Hepatocyte (in vitro differentiated cells): ENCODE measurements at regions not wholly inside any gene's neighbourhood (a gene's known extent, or its start where the extent isn't known, plus 50 kb on each side); places are given as distances from the start of the nearest gene placed in this dataset.

Experiments used
- CTCF ChIP-seq: fragments of 200-600 bp; sonication (generic); IDR thresholded peaks from 2 replicates; pipeline ENCODE4 v1.5.1; 2016; ENCODE audit warnings: antibody characterized with exemption, mild to moderate bottlenecking; ENCODE audit not compliant: poor library complexity
- EZH2 ChIP-seq: fragments of 200-600 bp; sonication (generic); IDR thresholded peaks from 2 replicates; pipeline ENCODE4 v1.6.1; 2016; ENCODE audit warnings: antibody characterized with exemption, mild to moderate bottlenecking, borderline replicate concordance

GRCh38 chr11:116192509-116193210, 580.1 kb downstream of the BUD13 start:
- TF ChIP-seq CTCF (no peak), EZH2 (no peak)
